ENCODE measurements at regions not wholly inside any gene's neighbourhood (a gene's known extent, or its start where the extent isn't known, plus 50 kb on each side); places are given as distances from the start of the nearest gene placed in this dataset.

DNA sequence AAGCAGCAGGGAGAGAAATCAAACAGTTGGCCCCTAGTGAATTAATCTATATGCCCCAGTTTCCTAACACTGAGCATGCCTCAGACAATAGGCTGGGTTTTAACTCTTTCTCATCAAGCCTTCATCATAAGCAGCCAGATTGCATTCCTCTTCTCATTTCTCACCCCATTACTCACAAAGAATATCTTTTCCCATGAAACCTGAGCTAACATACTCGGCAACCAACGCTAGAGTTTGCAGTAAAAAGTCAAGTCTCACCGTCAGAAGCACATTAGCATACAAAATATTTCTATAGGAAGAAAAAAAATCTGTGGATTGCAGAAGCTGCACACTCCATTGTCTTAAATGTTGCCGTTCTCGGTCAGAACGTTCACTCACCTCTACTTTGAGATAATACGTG, 429.9 kb upstream of the ARID1B start:
- DNase-seq = no peak

DNA sequence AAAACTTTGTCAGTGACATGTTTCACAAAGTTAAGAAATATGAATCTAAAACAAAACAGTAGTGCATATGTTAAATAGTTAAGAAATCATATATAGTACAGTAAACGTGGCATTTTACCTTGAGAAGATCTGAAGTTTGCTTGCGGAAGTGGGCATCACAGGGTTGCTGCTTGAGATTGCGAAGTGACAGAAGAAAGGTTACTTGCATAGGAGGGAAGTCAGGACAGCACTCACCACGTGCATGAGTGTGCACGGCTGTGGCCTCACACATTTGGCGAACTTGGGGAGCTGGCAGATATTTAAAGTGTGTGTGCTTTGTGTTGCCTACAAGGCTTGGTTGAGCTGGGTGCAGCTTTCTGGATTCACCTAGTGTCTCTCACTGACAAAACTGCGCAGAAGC, 431.5 kb upstream of the ARID1B start:
- peak; percentile 9 for DNase-seq

DNA sequence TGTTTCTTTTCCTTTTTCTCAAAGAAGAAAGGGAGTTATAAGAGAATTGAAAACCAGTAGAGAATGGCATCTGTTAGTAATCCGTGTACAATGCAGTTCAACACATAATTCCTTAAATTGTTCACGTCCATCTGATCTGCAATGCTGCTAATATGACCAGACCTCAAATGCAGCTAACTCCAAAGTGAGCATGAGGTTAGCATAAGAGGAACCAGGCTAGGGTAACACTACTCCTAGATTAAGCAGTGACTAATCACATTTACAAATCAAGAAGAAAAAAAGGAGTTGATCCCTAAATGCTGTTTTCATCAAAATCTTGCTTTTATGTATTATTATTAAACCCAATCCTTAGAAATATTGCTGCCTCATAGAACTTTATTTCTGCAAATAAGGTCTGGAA, 432.7 kb upstream of the ARID1B start:
- no peak for DNase-seq

- no peak for DNase-seq
These were observed 439.4 kb upstream of the ARID1B start for GRCh38 chr6:156337801-156338200.

DNA sequence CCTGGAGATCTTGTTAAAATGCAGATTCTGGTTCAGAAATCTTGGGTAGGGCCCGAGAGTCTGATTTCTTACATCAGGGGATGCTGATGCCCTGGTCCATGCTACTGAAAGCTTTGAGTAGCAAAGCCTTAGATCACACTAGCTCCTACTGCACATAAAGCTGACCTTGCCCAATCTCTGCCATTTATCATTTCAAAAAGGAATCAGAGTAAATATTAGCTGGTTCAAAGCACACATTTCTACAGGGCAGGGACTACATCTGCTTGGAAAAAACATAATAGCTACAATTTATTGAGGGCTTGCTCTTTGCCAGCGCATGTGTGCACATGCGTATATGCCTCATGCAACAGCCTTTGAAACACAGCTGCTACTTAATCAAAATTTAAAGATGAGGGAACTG, 440.4 kb upstream of the ARID1B start:
- DNase-seq = peak; percentile 25

- DNase-seq = peak; percentile 66
These were observed 441.1 kb upstream of the ARID1B start for GRCh38 chr6:156336089-156336488.

GRCh38 chr6:156334966-156335365, 442.2 kb upstream of the ARID1B start:
- no peak for DNase-seq

DNA sequence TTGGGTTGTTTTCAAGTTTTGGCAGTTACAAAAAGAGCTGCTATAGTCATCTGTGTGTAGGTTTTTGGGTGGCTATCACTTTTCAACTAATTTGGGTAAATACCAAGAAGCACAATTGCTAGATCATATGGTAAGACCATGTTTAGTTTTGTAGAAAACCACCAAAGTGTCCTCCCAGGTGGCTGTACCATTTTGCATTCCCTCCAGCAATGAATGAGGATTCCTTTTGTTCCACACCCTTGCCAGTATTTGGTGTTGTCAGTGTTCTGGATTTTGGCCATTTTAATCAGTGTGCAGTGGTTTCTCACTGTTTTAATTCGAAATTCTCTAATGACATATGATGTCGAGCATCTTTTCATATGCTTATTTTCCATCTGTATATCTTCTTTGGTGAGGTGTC, 457.5 kb upstream of the ARID1B start:
- no peak for DNase-seq

DNA sequence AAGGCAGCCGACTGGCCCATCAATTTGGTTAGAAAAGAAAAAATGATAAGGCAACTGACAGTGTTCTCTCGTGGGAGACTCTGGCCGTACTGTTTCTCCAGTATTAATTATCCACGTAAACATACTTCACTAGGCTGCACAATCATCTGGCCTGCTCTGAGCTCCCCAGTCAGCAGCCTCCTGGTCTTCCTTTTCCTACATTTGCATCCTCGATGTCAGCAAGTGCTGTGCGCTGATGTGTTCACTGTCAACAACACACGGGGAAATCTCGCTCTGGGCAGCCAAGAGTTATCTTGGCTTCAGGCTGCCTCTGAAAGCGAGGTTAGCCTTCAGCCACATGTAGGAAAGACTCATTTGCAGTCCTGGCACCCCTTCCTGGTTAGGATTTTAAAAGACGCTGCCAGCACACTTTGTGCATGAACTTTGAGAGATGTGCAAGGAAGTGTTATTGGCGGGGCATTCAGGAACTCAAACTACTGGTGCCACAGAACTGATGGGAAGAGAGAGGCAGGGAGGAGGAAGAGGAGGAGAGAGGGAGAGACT, 460.5 kb upstream of the ARID1B start:
- DNase-seq = peak; percentile 24

DNA sequence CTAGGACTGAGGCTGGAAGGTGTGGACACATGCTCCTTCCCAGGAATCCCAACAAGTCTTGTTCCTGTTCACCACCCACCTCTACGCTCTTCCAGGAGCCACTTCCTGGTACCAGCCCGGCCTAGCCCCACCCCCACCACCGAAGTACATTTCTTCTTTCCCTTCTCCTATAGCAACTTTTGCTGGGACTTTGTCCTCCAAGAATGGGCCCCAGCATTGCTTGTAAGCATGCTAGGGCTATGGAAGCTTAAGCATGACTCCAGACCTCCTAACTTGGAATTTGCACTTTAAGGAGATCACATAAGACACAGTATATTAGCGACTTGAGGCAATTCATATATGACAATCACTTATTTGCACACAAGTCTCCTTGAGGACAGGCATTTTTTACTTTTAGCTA, 462.0 kb upstream of the ARID1B start:
- DNase-seq = no peak

DNA sequence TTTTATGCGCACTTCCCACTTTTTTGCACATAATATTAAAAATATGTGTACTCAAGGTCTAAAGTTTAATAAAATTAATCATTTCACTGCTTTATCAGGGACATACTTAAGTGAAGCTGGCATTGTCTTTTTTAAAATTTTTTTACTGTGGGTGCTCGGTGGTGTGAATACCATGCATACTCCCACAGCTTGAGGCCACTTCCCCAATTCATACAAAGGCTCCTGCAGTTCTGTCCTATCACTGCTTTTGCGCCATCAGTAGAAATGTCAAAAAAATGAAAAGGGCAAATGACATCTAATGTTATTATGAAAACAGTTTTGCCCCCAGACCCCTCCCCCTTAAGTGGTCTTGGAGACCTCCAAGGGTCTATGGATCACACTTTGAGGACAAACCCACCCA, 464.1 kb upstream of the ARID1B start:
- DNase-seq = no peak

DNA sequence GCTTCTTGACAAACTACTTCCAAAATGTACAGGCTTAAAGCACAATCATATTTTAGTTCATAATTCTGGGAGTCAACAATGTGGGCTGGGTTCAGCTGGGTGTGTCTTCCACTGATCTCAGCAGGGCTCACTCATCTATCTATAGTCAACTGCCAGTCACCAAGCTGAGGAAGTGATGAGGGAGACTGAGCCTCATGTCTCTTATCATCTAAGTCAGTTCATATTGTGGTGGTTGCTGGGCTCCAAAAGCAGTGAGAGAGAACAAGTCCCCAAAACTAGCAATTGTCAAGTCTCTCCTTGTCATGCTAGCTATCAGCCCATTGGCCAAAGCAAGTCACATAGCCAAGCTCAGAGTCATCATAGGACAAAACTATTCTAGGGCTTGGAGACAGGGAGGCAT, 465.9 kb upstream of the ARID1B start:
- DNase-seq = no peak

GRCh38 chr6:156310701-156311100, 466.5 kb upstream of the ARID1B start:
- DNase-seq = no peak

GRCh38 chr6:156309017-156309416, 468.2 kb upstream of the ARID1B start:
- DNase-seq = no peak

- DNase-seq = no peak
These were observed 468.6 kb upstream of the ARID1B start for GRCh38 chr6:156308604-156309003.

DNA sequence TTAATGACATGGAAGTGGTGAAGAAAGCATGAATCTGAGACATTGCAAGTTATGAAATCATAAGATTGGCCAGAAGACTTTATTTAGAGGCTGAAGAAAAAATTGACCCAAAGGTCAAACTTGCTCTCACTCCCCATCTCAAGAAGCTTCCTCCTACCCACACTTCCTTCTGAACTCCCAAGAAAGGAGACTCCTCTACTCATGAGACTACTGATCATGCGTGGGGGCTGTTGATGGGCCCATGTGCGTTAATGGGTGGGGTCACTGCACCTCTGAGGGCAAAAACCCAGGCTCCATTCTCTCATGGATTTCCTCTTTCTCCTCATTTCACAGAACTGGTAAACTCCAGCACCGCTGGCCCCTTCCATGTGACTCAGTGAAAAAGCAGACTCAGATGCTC, 470.6 kb upstream of the ARID1B start:
- DNase-seq = no peak

DNA sequence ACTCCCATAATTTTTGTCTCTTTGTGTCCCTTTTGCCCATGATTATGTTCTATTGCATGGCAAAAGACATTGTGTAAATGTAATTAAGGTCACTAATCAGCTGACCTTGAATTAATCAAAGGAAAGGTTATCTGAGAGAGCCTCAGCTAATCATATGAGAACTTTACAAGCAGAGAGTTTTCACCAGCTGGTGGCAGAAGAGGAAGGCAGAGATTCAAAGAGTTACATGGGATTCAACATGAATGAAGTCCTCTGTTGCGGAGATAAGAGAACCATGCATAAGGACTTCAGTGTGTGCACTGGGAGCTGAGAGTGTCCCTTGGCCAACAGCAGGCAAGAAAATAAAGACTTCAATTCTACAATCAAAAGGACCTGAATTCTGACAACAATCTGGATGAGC, 494.1 kb upstream of the ARID1B start:
- DNase-seq = no peak

DNA sequence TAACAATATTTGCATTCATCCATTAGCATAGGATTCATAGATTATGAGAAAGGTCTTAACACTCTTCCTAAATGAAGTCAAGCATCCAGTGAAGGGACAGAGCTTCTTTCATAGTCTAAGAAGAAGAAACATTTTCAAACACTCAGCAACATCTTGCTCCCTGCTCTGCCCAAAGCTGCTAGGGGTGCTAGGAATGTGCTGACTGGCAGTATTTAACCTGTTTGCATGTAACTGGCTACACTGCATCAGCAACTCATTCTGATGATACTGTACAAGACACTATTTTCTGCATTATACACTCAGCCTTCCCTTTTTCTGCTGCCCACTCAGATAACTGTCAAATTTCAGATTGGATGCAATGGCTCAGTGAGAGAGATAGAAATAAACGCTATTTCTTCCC, 495.1 kb upstream of the ARID1B start:
- DNase-seq = no peak

- DNase-seq = no peak
These were observed 495.9 kb upstream of the ARID1B start for GRCh38 chr6:156281266-156281665.

GRCh38 chr6:156280065-156280464, 497.1 kb upstream of the ARID1B start:
- peak; percentile 31 for DNase-seq

DNA sequence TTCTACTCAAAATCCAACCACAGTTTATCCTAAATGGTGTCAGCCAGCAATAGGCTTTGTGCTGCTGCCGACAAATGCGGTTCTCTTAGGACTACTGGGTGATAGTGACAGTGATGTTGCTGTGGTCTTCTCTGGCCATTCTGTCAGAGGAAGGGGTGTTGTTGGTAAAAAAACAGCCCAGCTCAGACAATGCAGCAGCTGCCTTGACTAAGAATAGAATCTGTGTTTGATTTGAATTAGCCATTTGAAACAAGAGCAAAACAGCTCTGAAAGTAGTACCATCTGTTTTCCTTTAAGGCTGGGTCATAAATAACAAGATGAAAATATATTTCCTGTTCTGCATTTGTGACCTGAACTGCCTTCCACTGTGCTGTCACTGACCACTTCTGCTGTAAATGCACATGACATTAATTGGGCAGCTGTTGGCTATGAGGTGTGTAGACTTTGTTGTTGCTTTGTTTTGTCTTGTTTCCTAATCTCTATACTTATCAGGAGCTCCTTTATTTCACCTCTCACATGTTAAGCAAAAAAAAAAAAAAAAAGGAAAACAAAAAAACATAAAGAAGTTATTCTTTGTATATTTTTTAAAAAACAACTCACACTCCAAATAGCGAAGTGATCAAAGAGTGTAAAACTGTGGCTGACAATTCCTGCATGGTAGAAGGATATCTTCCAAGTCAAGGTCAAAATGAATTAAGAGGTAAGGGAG, 497.8 kb upstream of the ARID1B start:
- DNase-seq = no peak

- no peak for DNase-seq
These were observed 504.0 kb upstream of the ARID1B start for GRCh38 chr6:156273065-156273711.

DNA sequence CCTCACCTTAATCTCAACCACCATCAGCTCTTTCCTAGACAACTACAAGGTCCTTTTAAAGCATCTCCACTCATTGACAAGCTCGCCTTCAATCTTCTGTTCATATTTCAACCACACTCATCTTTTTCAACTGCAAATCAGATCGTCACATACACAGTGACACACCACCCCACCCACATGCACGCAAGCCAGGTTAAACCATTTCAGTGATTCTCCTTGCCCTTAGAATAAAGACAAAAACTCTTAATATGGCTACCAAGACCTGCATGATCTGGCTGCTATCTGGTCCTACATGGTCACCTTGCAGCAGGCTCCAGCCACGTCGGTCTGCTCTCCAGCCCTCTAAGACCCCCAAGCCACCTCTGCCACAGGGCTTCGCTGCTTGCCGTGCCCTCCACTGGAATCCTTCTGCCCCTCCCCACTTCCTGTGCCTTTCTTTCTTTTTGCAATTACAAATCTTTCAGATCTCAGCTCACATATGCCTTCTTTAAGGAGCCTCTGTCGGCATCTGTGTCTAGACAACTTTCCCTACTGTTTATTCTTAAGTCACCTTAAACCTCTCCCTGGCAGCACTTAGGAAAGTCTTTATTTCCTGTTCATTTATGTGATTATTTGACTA, 507.3 kb upstream of the ARID1B start:
- no peak for DNase-seq

DNA sequence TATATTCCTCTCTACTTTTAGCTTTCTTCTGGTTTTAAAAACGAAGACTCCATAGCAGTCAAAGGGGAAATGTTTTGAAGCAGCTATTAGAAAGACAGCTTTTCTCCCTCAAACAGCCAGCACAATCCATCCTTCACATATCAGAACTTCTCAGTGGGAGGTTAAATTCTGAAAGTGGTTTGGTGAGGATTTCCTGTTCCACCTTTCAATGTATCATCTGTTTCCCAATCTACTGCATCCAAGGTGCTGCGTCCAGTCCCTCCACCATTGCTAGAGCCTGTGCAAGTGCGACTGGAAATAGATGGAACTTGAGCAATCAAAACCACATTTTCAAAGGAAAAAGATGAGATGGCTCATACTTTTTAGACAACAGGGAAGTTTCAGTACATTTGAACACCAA, 508.3 kb upstream of the ARID1B start:
- DNase-seq = no peak
